H1 (cell line): ENCODE measurements at regions not wholly inside any gene's neighbourhood (a gene's known extent, or its start where the extent isn't known, plus 50 kb on each side); places are given as distances from the start of the nearest gene placed in this dataset.

Source experiments
- CTCF ChIA-PET: fragments of 300-600 bp; sonication (Branson Sonifier 250); formaldehyde crosslinking; loops from one replicate; lab custom pipeline; 2021; ENCODE audit not compliant: partially characterized antibody; lab: Charles Lee
- POLR2A ChIA-PET: fragments of 300-600 bp; sonication (Branson Sonifier 250); formaldehyde crosslinking; loops from one replicate; lab custom pipeline; 2021; ENCODE audit warnings: inconsistent platforms; ENCODE audit not compliant: partially characterized antibody; lab: Charles Lee
- DNase-seq, 2 experiments: peaks; one replicate each; pipeline versions ENCODE4 v3.0.0 to v3.0.0-alpha.2; 2010 to 2022; ENCODE audit warnings: low spot score in 2 of 2, low read depth in 1 of 2, mixed read lengths in 1 of 2
- FAIRE-seq: peaks from 2 replicates; lab custom pipeline; 2011; peaks lifted over from hg19 to GRCh38; lab: Jason Lieb, UNC
- H2AFZ ChIP-seq: 2 replicates; pipeline ENCODE4 v1.8.1; 2012; ENCODE audit warnings: low read length, inconsistent platforms
- H2AK5ac ChIP-seq: 2 replicates; pipeline ENCODE4 v1.6.1; 2013; ENCODE audit warnings: low read depth, low read length
- H2BK120ac ChIP-seq: replicated peaks from 2 replicates; pipeline ENCODE3; 2013; ENCODE audit warnings: low read depth, low read length, inconsistent platforms
- H2BK12ac ChIP-seq: 2 replicates; pipeline ENCODE4 v1.6.1; 2013; ENCODE audit warnings: low read depth, low read length
- H2BK15ac ChIP-seq: 2 replicates; pipeline ENCODE4 v1.6.1; 2013; ENCODE audit warnings: low read length
- H2BK20ac ChIP-seq: 2 replicates; pipeline ENCODE4 v1.6.1; 2013; ENCODE audit warnings: low read length
- H2BK5ac ChIP-seq: 2 replicates; pipeline ENCODE4 v1.6.1; 2013; ENCODE audit warnings: low read depth, low read length
- H3K14ac ChIP-seq: 2 replicates; pipeline ENCODE4 v1.6.1; 2013; ENCODE audit warnings: inconsistent platforms; ENCODE audit not compliant: insufficient read length
- H3K18ac ChIP-seq: 2 replicates; pipeline ENCODE4 v1.6.1; 2013; ENCODE audit warnings: low read length; ENCODE audit errors: extremely low read depth
- H3K23ac ChIP-seq: 2 replicates; pipeline ENCODE4 v1.6.1; 2013; ENCODE audit warnings: inconsistent platforms; ENCODE audit not compliant: insufficient read length
- H3K23me2 ChIP-seq: 2 replicates; pipeline ENCODE4 v1.6.1; 2013; ENCODE audit warnings: low read depth, low read length
- H3K27ac ChIP-seq: 2 replicates; pipeline ENCODE4 v1.6.1; 2011; ENCODE audit warnings: low read depth, low read length, inconsistent platforms
- H3K27me3 ChIP-seq, 4 experiments: replicated peaks in 1 of 4; 1 replicate in 1 of 4; 2 replicates in 3 of 4; pipeline versions ENCODE4 v1.6.1 to v1.8.1; 2011 to 2013; ENCODE audit warnings: low read length in 3 of 4, mild to moderate bottlenecking in 3 of 4, inconsistent platforms in 2 of 4, mixed read lengths in 2 of 4, moderate library complexity in 1 of 4; ENCODE audit not compliant: control insufficient read depth in 3 of 4, insufficient read depth in 3 of 4; ENCODE audit errors: extremely low read depth in 1 of 4
- H3K36me3 ChIP-seq, 4 experiments: 2 replicates each; pipeline versions ENCODE4 v1.6.1 to v1.8.1; 2011 to 2013; ENCODE audit warnings: mild to moderate bottlenecking in 4 of 4, low read length in 3 of 4, moderate library complexity in 2 of 4, control low read depth in 1 of 4, inconsistent platforms in 1 of 4; ENCODE audit not compliant: insufficient read depth in 4 of 4, control insufficient read depth in 2 of 4
- H3K4ac ChIP-seq: replicated peaks from 2 replicates; pipeline ENCODE3; 2013; ENCODE audit warnings: low read length, low read depth, mixed read lengths, inconsistent platforms; ENCODE audit not compliant: insufficient read length
- H3K4me1 ChIP-seq, 4 experiments: replicated peaks in 1 of 4; 1 replicate in 1 of 4; 2 replicates in 3 of 4; pipeline versions ENCODE4 v1.6.1 to v1.8.1; 2011 to 2013; ENCODE audit warnings: low read length in 3 of 4, inconsistent platforms in 2 of 4, mixed read lengths in 1 of 4; ENCODE audit not compliant: insufficient read depth in 4 of 4, control insufficient read depth in 3 of 4
- H3K4me2 ChIP-seq, 2 experiments: 2 replicates each; pipeline versions ENCODE4 v1.6.1 to v1.8.1; 2011 to 2013; ENCODE audit warnings: low read depth in 2 of 2, low read length in 2 of 2, control low read depth in 1 of 2, inconsistent platforms in 1 of 2, mild to moderate bottlenecking in 1 of 2; ENCODE audit not compliant: insufficient read depth in 1 of 2
- H3K4me3 ChIP-seq, 4 experiments: fragments of 200-600, 300-600 bp in 1 of 4; sonication (generic), shearing (Covaris generic), sonication (Bioruptor Twin) in 1 of 4; 2 replicates each; pipeline versions ENCODE4 v1.5.1 to v1.8.1; 2011 to 2016; ENCODE audit warnings: low read length in 4 of 4, low read depth in 3 of 4, control low read depth in 2 of 4, inconsistent platforms in 2 of 4, mild to moderate bottlenecking in 2 of 4, mixed read lengths in 1 of 4, moderate library complexity in 1 of 4; ENCODE audit not compliant: insufficient read depth in 2 of 4; ENCODE audit errors: extremely low read depth in 1 of 4
- H3K56ac ChIP-seq: replicated peaks from 2 replicates; pipeline ENCODE3; 2013; ENCODE audit warnings: low read depth, mild to moderate bottlenecking, mixed read lengths, low read length, inconsistent platforms; ENCODE audit not compliant: insufficient read length
- H3K79me1 ChIP-seq: 2 replicates; pipeline ENCODE4 v1.6.1; 2013; ENCODE audit warnings: low read depth, low read length, control low read depth
- H3K79me2 ChIP-seq, 2 experiments: 2 replicates each; pipeline versions ENCODE4 v1.6.1 to v1.8.1; 2012 to 2013; ENCODE audit warnings: low read length in 2 of 2, mild to moderate bottlenecking in 2 of 2, inconsistent platforms in 1 of 2; ENCODE audit not compliant: insufficient read depth in 2 of 2, control insufficient read depth in 1 of 2
- H3K9ac ChIP-seq, 4 experiments: replicated peaks in 1 of 4; 1 replicate in 1 of 4; 2 replicates in 3 of 4; pipeline versions ENCODE4 v1.6.1 to v1.8.1; 2011 to 2013; ENCODE audit warnings: low read depth in 3 of 4, low read length in 3 of 4, control low read depth in 2 of 4, mild to moderate bottlenecking in 2 of 4, moderate library complexity in 2 of 4, inconsistent platforms in 1 of 4; ENCODE audit errors: extremely low read depth in 1 of 4
- H3K9me3 ChIP-seq, 2 experiments: 2 replicates each; pipeline versions ENCODE4 v1.6.1 to v1.8.1; 2012 to 2013; ENCODE audit warnings: mild to moderate bottlenecking in 2 of 2, moderate library complexity in 2 of 2, control low read depth in 1 of 2, inconsistent platforms in 1 of 2, low read depth in 1 of 2, low read length in 1 of 2, mixed read lengths in 1 of 2; ENCODE audit not compliant: insufficient read depth in 2 of 2
- H4K20me1 ChIP-seq, 2 experiments: replicated peaks in 1 of 2; 2 replicates each; pipeline versions ENCODE3 to v1.8.1; 2011 to 2013; ENCODE audit warnings: inconsistent platforms in 2 of 2, low read length in 2 of 2, mild to moderate bottlenecking in 1 of 2; ENCODE audit not compliant: insufficient read depth in 2 of 2, control insufficient read depth in 1 of 2
- H4K5ac ChIP-seq: 2 replicates; pipeline ENCODE4 v1.6.1; 2013; ENCODE audit warnings: low read length, low read depth, mixed read lengths, inconsistent platforms; ENCODE audit not compliant: insufficient read length
- H4K8ac ChIP-seq: 2 replicates; pipeline ENCODE4 v1.8.0; 2013; ENCODE audit warnings: mild to moderate bottlenecking, moderate library complexity, low read length, inconsistent platforms; ENCODE audit not compliant: insufficient read depth; ENCODE audit errors: extremely low read depth
- H4K91ac ChIP-seq: replicated peaks from 2 replicates; pipeline ENCODE3; 2013; ENCODE audit warnings: low read length, mixed read lengths, inconsistent platforms; ENCODE audit not compliant: insufficient read length
- ASH2L ChIP-seq: fragments of 200-600, 300-600 bp; sonication (generic); IDR thresholded peaks from one replicate; pipeline ENCODE4 v1.7.1; 2017; ENCODE audit warnings: low read length
- POLR2AphosphoS5 ChIP-seq: IDR thresholded peaks from 2 replicates; pipeline ENCODE4 v1.6.1; 2011; ENCODE audit warnings: low read depth, low read length
- WGBS, 2 experiments: shearing (Covaris generic) in 1 of 2; methylation state at CpG; one replicate each; pipeline versions ENCODE4 v1.1.6 to v1.1.7; 2013 to 2015; ENCODE audit warnings: low lambda C conversion rate in 2 of 2, mixed read lengths in 2 of 2, inconsistent platforms in 1 of 2, low coverage in 1 of 2, missing lambda C conversion rate in 1 of 2; ENCODE audit not compliant: insufficient replicate concordance in 2 of 2, insufficient coverage in 1 of 2, insufficient read length in 1 of 2; ENCODE audit errors: extremely low coverage in 1 of 2, missing lambda C conversion rate in 1 of 2; 5-methylcytosine and 5-hydroxymethylcytosine counted together

DNA sequence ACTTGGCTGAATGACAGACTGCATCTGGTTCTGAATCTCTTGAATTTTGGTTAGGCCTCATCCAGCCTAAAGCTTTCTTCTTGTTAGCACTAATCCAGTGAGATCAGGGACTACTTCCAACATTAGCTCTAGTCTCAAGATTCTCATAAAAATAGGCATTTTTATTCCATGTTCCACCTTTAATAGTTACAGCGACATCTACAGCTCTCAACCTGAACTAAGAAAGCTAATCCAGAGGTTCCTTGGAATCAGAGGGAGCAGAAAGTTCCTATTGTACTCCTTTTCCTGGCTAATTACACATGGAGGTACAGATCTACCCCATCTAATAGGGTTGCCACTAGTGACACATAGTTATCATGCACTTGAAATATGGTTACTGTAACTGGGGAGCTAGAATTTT is 391.9 kb downstream of the RMST start:
- TF ChIP-seq ASH2L, result no peak
- no peak for TF ChIP-seq POLR2AphosphoS5
- Histone ChIP-seq H3K23ac (no peak overlapping the region), H2AK5ac (no peak overlapping the region), H4K8ac (no peak overlapping the region), H2AFZ (no peak overlapping the region), H3K4me3 (no peak overlapping the region), H3K14ac (no peak overlapping the region), H3K4ac (no peak overlapping the region), H4K20me1 (no peaks in the 10 kb centered on the region), H4K5ac (no peak overlapping the region), H3K79me1 (no peaks in the 10 kb centered on the region; the same call in 1 of the 2 replicates), H2BK15ac (no peak overlapping the region), H3K9me3 (no peaks in the 10 kb centered on the region), H3K23me2 (no peaks in the 10 kb centered on the region), H3K27ac (no peak overlapping the region), H2BK20ac (no peak overlapping the region), H3K79me2 (no peaks in the 10 kb centered on the region), H3K4me2 (no peak overlapping the region), H3K9ac (no peak overlapping the region), H3K27me3 (no peaks in the 10 kb centered on the region), H3K18ac (no peak overlapping the region), H2BK120ac (no peak overlapping the region), H3K36me3 (no peaks in the 10 kb centered on the region), H3K56ac (no peak overlapping the region), H3K4me1 (peaks cover 0 to 2% (median under 1%) of the 10 kb centered on the region in 4 experiments; a peak in 1 of 7 replicates), H4K91ac (no peak overlapping the region), H2BK12ac (no peak overlapping the region), H2BK5ac (no peak overlapping the region)
- FAIRE-seq (no peak), DNase-seq (no peak)
- POLR2A ChIA-PET, result no interaction called here
- 94% methylated on average over 1 of the region's 1 CpG; no CpG with 5 or more reads in 1 of the 2 experiments for WGBS, 2 experiments
- CTCF ChIA-PET, result interaction anchor here (1.8 kb wide), 1 partner anchor 107 kb away, joined by 7 read pairs; no protein-coding TSS in a partner anchor
